ENCODE measurements at regions not wholly inside any gene's neighbourhood (a gene's known extent, or its start where the extent isn't known, plus 50 kb on each side); places are given as distances from the start of the nearest gene placed in this dataset.
A peak's percentile ranks its signal among the peaks of the same experiment; 100 is the strongest.
"Not testable (repeated sequence)": the region's sequence is repeated elsewhere in the genome, so short reads cannot be mapped to it uniquely, and the experiment has no call there.

GRCh38 chr6:1445650-1446330, 56.4 kb downstream of the FOXF2 start:
- Mint-ChIP-seq H3K9me3 (no peaks in the 10 kb centered on the region), H3K27ac (no peak overlapping the region), H3K4me1 (no peaks in the 10 kb centered on the region), H3K4me3 (no peak overlapping the region), H3K36me3 (no peaks in the 10 kb centered on the region)
- ATAC-seq, result no peak
- no peak for DNase-seq (ENCODE audit: low spot score in 2 of 2)

DNA sequence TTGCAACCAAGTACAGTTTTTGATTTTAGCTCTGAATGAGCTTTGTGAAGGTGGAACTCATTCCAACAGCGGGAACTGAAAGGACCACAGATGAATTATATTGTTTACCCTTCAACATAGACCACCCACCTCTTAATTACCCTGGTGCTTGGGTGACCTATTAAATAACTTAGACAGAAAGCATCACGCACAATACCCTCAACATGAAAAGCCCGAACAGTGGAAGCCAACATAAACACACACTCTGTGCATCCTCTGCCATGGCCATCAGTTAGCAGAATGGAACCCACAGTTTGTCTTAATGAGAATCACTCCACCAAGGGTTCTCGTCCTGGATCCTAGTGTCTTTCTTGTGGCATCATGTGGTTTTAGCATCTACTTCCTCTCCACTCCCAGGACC, 60.5 kb downstream of the FOXF2 start:
- Mint-ChIP-seq H3K36me3 (no peaks in the 10 kb centered on the region), H3K4me3 (no peak overlapping the region), H3K9me3 (no peaks in the 10 kb centered on the region), H3K4me1 (no peaks in the 10 kb centered on the region), H3K27ac (no peak overlapping the region)
- ATAC-seq (no peak), DNase-seq (ENCODE audit: low spot score in 2 of 2) (no peak)

- Mint-ChIP-seq H3K4me3 (no peak overlapping the region), H3K4me1 (no peaks in the 10 kb centered on the region), H3K27ac (no peak overlapping the region), H3K36me3 (no peaks in the 10 kb centered on the region), H3K9me3 (no peaks in the 10 kb centered on the region)
- ATAC-seq (no peak), DNase-seq (ENCODE audit: low spot score in 2 of 2) (no peak)
These were observed 63.6 kb downstream of the FOXF2 start for GRCh38 chr6:1453024-1453423.

DNA sequence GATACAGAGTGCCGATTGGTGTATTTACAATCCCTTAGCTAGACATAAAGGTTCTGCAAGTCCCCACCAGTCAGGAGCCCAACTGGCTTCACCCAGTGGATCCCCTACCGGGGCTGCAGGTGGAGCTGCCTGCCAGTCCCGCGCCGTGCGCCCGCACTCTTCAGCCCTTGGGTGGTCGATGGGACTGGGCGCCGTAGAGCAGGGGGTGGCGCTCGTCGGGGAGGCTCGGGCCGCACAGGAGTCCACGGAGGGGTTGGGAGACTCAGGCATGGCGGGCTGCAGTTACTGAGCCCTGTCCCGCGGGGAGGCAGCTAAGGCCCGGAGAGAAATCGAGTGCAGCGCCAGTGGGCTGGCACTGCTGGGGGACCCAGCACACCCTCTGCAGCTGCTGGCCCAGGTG, 67.4 kb downstream of the FOXF2 start:
- H3K36me3 Mint-ChIP-seq; ATAC-seq; DNase-seq (ENCODE audit: low spot score in 2 of 2); H3K9me3 Mint-ChIP-seq; H3K27ac Mint-ChIP-seq; H3K4me3 Mint-ChIP-seq; H3K4me1 Mint-ChIP-seq: not testable (repeated sequence)

DNA sequence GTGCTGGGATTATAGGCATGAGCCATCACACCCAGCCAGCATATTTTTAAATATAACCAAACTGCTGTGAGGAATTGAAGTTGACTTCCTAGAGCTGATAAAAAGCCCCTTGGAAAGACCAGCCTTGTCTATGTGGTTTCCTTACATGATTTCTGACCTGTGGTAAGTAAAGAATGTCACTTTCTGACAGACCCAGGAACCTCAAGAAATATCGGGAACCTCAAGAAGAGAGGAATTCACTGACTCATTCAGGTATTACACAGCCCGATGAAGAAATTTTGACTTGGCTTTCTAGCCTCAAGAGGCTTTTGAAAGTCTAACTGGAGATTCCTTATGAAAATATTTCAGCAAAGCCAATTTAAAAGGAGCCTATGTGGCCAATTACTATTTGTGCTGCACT, 71.8 kb downstream of the FOXF2 start:
- H3K4me3 Mint-ChIP-seq, result no peak overlapping the region
- H3K27ac Mint-ChIP-seq, result no peak overlapping the region
- no peaks in the 10 kb centered on the region for H3K36me3 Mint-ChIP-seq
- no peaks in the 10 kb centered on the region for H3K9me3 Mint-ChIP-seq
- DNase-seq (ENCODE audit: low spot score in 2 of 2) (no peak), ATAC-seq (no peak)
- no peaks in the 10 kb centered on the region for H3K4me1 Mint-ChIP-seq

- no peak overlapping the region for H3K27ac Mint-ChIP-seq
- ATAC-seq (no peak), DNase-seq (ENCODE audit: low spot score in 2 of 2) (no peak)
- no peaks in the 10 kb centered on the region for H3K9me3 Mint-ChIP-seq
- H3K36me3 Mint-ChIP-seq, result no peaks in the 10 kb centered on the region
- H3K4me1 Mint-ChIP-seq, result no peaks in the 10 kb centered on the region
- no peak overlapping the region for H3K4me3 Mint-ChIP-seq
These were observed 72.4 kb downstream of the FOXF2 start for GRCh38 chr6:1461736-1462135.

GRCh38 chr6:1463275-1463674, 73.9 kb downstream of the FOXF2 start:
- no peak for ATAC-seq
- no peak for DNase-seq (ENCODE audit: low spot score in 2 of 2)
- H3K4me1 Mint-ChIP-seq, result no peaks in the 10 kb centered on the region
- no peaks in the 10 kb centered on the region for H3K9me3 Mint-ChIP-seq
- no peak overlapping the region for H3K27ac Mint-ChIP-seq
- H3K36me3 Mint-ChIP-seq, result no peaks in the 10 kb centered on the region
- no peak overlapping the region for H3K4me3 Mint-ChIP-seq

DNA sequence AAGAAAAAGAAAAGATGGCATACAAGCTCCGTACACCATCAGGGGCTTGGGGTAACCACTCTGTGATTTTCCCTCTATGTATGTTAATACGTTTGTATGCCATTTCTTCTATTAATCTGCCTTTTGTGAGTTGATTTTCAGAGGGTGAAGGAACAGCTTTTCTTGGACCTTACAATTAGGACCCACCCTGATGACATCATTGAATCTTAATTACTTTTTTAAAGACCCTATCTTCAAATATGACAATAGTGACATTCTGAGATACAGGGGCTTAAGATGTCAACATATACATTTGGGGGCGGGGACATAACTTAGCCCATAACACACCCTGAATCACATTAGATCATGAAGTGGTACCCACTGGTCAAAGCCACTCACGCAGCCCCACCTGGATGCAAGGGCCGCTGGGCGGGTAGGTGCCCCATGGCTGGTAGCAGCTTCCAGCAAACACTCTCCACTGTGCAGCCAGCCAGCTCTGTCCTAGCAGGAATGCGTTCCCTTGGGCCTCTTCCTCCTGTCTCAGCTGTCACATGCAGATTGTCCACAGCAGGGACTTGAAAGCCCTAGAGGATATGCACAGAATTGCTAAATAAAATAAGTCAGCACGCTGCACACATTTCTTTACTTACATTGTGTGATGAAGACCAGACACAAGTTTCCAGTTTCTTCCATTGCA, 74.5 kb downstream of the FOXF2 start:
- no peak for DNase-seq (ENCODE audit: low spot score in 2 of 2)
- no peaks in the 10 kb centered on the region for H3K36me3 Mint-ChIP-seq
- no peak overlapping the region for H3K4me3 Mint-ChIP-seq
- ATAC-seq, result no peak
- H3K4me1 Mint-ChIP-seq, result no peaks in the 10 kb centered on the region
- no peak overlapping the region for H3K27ac Mint-ChIP-seq
- no peaks in the 10 kb centered on the region for H3K9me3 Mint-ChIP-seq

DNA sequence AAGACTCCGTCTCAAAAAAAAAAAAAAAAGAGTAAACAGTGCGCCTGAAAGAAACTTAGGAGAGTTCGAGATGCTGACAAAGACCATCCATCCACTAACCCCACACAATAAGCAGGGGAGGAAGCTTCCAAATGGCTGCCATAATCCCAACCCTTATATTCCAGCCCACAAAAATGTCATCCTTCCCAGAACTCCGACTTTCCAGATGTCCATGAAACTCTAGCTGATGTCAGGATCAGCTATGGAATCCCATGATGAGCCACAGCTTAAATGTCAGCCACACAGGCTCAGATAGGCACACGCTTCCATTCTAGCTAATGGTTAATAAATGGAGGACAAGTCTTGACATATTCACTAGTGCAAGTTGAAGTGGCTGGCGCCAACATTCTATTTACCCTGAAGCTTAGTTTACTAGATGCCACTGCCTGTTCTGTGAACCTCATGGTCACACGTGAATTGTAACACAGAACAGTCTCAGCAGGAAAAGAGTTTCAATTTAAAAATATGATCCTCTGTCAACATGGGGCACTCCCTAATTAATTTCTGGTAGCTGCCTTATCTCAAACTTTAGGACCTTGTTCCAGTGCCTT, 75.5 kb downstream of the FOXF2 start:
- no peak overlapping the region for H3K4me3 Mint-ChIP-seq
- no peak overlapping the region for H3K27ac Mint-ChIP-seq
- DNase-seq (ENCODE audit: low spot score in 2 of 2), result no peak
- no peak for ATAC-seq
- H3K36me3 Mint-ChIP-seq, result no peaks in the 10 kb centered on the region
- no peaks in the 10 kb centered on the region for H3K4me1 Mint-ChIP-seq
- H3K9me3 Mint-ChIP-seq, result no peaks in the 10 kb centered on the region

- H3K9me3 Mint-ChIP-seq, result no peaks in the 10 kb centered on the region
- ATAC-seq, result no peak
- no peak overlapping the region for H3K27ac Mint-ChIP-seq
- H3K4me1 Mint-ChIP-seq, result no peaks in the 10 kb centered on the region
- no peak overlapping the region for H3K4me3 Mint-ChIP-seq
- H3K36me3 Mint-ChIP-seq, result no peaks in the 10 kb centered on the region
- no peak for DNase-seq (ENCODE audit: low spot score in 2 of 2)
These were observed 78.8 kb downstream of the FOXF2 start for GRCh38 chr6:1468126-1468525.

- ATAC-seq (peak; percentile 43), DNase-seq (ENCODE audit: low spot score in 2 of 2) (no peak)
- Mint-ChIP-seq H3K9me3 (no peaks in the 10 kb centered on the region), H3K27ac (no peak overlapping the region), H3K36me3 (no peaks in the 10 kb centered on the region), H3K4me3 (no peak overlapping the region), H3K4me1 (no peaks in the 10 kb centered on the region)
These were observed 80.7 kb downstream of the FOXF2 start for GRCh38 chr6:1470040-1470439.

- H3K4me3 Mint-ChIP-seq, result no peak overlapping the region
- H3K9me3 Mint-ChIP-seq, result no peaks in the 10 kb centered on the region
- no peak for DNase-seq (ENCODE audit: low spot score in 2 of 2)
- H3K27ac Mint-ChIP-seq, result no peak overlapping the region
- no peaks in the 10 kb centered on the region for H3K36me3 Mint-ChIP-seq
- no peak for ATAC-seq
- no peaks in the 10 kb centered on the region for H3K4me1 Mint-ChIP-seq
These were observed 83.3 kb downstream of the FOXF2 start for GRCh38 chr6:1472643-1473042.

DNA sequence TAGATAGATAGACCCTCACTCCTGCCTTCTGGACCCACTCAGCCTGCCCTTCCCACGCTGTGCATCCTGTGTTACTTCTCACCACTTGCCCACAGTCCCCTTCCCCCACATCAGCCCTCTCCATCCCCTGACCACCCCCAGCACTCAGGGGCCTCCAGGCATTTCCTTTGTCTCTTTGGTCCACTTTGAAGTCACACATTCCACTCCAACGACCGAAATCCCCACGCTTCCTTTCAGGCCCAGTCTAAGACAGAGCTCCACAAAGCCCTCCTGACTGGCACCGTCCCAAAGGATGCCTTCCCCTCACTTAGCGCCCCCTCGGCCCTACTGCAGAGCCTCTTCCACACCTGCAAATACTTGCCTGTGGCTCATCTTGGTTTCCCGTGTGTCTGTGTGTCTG, 83.8 kb downstream of the FOXF2 start:
- H3K36me3 Mint-ChIP-seq, result no peaks in the 10 kb centered on the region
- H3K4me3 Mint-ChIP-seq, result no peak overlapping the region
- no peak for ATAC-seq
- no peak for DNase-seq (ENCODE audit: low spot score in 2 of 2)
- H3K27ac Mint-ChIP-seq, result no peak overlapping the region
- no peaks in the 10 kb centered on the region for H3K4me1 Mint-ChIP-seq
- no peaks in the 10 kb centered on the region for H3K9me3 Mint-ChIP-seq

GRCh38 chr6:1473598-1473997, 84.2 kb downstream of the FOXF2 start:
- Mint-ChIP-seq H3K4me1 (no peaks in the 10 kb centered on the region), H3K4me3 (no peak overlapping the region), H3K36me3 (no peaks in the 10 kb centered on the region), H3K27ac (no peak overlapping the region), H3K9me3 (no peaks in the 10 kb centered on the region)
- ATAC-seq (no peak), DNase-seq (ENCODE audit: low spot score in 2 of 2) (no peak)

- no peak overlapping the region for H3K27ac Mint-ChIP-seq
- no peaks in the 10 kb centered on the region for H3K36me3 Mint-ChIP-seq
- H3K4me3 Mint-ChIP-seq, result no peak overlapping the region
- ATAC-seq (no peak), DNase-seq (ENCODE audit: low spot score in 2 of 2) (no peak)
- no peaks in the 10 kb centered on the region for H3K4me1 Mint-ChIP-seq
- no peaks in the 10 kb centered on the region for H3K9me3 Mint-ChIP-seq
These were observed 84.8 kb downstream of the FOXF2 start for GRCh38 chr6:1474205-1474604.

- H3K4me3 Mint-ChIP-seq, result no peak overlapping the region
- DNase-seq (ENCODE audit: low spot score in 2 of 2) (no peak), ATAC-seq (peak; percentile 55)
- H3K27ac Mint-ChIP-seq, result no peak overlapping the region
- no peaks in the 10 kb centered on the region for H3K9me3 Mint-ChIP-seq
- H3K4me1 Mint-ChIP-seq, result no peaks in the 10 kb centered on the region
- no peaks in the 10 kb centered on the region for H3K36me3 Mint-ChIP-seq
These were observed 85.8 kb downstream of the FOXF2 start for GRCh38 chr6:1475174-1475573.
